DOHH2 (cell line): ENCODE measurements at regions not wholly inside any gene's neighbourhood (a gene's known extent, or its start where the extent isn't known, plus 50 kb on each side); places are given as distances from the start of the nearest gene placed in this dataset.

Experiments
- H3F3A ChIP-seq: fragments of 200-600 bp; sonication (generic), shearing (Covaris generic); 2 replicates; pipeline ENCODE4 v1.6.0; 2016; ENCODE audit warnings: antibody characterized with exemption, mild to moderate bottlenecking; ENCODE audit not compliant: control insufficient read depth, insufficient read depth
- H3K27ac ChIP-seq: fragments of 200-600 bp; sonication (generic); 2 replicates; pipeline ENCODE4 v1.5.1; 2014; ENCODE audit warnings: low read depth, mild to moderate bottlenecking, low read length, moderate library complexity
- H3K27me3 ChIP-seq: fragments of 200-600 bp; sonication (generic); 2 replicates; pipeline ENCODE4 v1.6.1; 2014; ENCODE audit warnings: mild to moderate bottlenecking, low read length, mixed read lengths; ENCODE audit not compliant: control insufficient read depth
- H3K36me3 ChIP-seq: fragments of 200-600 bp; sonication (generic); 2 replicates; pipeline ENCODE4 v1.6.1; 2014; ENCODE audit warnings: mild to moderate bottlenecking, low read length, moderate library complexity, mixed read lengths; ENCODE audit not compliant: control insufficient read depth
- H3K4me1 ChIP-seq: fragments of 200-600 bp; sonication (generic); 2 replicates; pipeline ENCODE4 v1.6.1; 2014; ENCODE audit warnings: mild to moderate bottlenecking, low read length, mixed read lengths; ENCODE audit not compliant: control insufficient read depth
- H3K4me2 ChIP-seq: fragments of 200-600 bp; sonication (generic); 2 replicates; pipeline ENCODE4 v1.6.0; 2014; ENCODE audit warnings: mild to moderate bottlenecking, low read length, moderate library complexity
- H3K4me3 ChIP-seq: fragments of 200-600 bp; sonication (generic); 2 replicates; pipeline ENCODE4 v1.5.1; 2014; ENCODE audit warnings: mild to moderate bottlenecking, low read length, mixed read lengths
- H3K79me2 ChIP-seq: fragments of 200-600 bp; sonication (generic); 2 replicates; pipeline ENCODE4 v1.6.1; 2014; ENCODE audit warnings: mild to moderate bottlenecking, low read length, mixed read lengths; ENCODE audit not compliant: control insufficient read depth
- H3K9me2 ChIP-seq: fragments of 200-600 bp; sonication (generic); replicated peaks from 2 replicates; pipeline ENCODE4 v1.6.1; 2014; ENCODE audit warnings: mild to moderate bottlenecking, low read length, mixed read lengths; ENCODE audit not compliant: control insufficient read depth
- H3K9me3 ChIP-seq: fragments of 200-600 bp; sonication (generic); 2 replicates; pipeline ENCODE4 v1.6.1; 2014; ENCODE audit warnings: antibody characterized with exemption, low read length, mixed read lengths; ENCODE audit not compliant: control insufficient read depth, insufficient read depth
- H4K20me1 ChIP-seq: fragments of 200-600 bp; sonication (generic); 2 replicates; pipeline ENCODE4 v1.6.0; 2014; ENCODE audit warnings: low read depth, mild to moderate bottlenecking, antibody characterized with exemption, low read length, moderate library complexity; ENCODE audit not compliant: control insufficient read depth, insufficient read depth
- CTCF ChIP-seq: fragments of 200-600 bp; sonication (generic); IDR thresholded peaks from one replicate; pipeline ENCODE4 v1.5.1; 2014; ENCODE audit warnings: antibody characterized with exemption, mild to moderate bottlenecking, low read depth, low read length; ENCODE audit not compliant: poor library complexity, severe bottlenecking
- EZH2phosphoT487 ChIP-seq: fragments of 200-600 bp; sonication (generic); IDR thresholded peaks from 2 replicates; pipeline ENCODE4 v1.6.1; 2017; ENCODE audit warnings: borderline replicate concordance, mild to moderate bottlenecking, antibody characterized with exemption, low read length, moderate library complexity, mixed read lengths

GRCh38 chr12:88424791-88425730 lies 155.2 kb downstream of the KITLG start:
- Histone ChIP-seq H3K9me2 (no peaks in the 10 kb centered on the region), H3K27ac (no peak overlapping the region), H3K9me3 (no peaks in the 10 kb centered on the region), H3K36me3 (no peaks in the 10 kb centered on the region), H3K27me3 (no peaks in the 10 kb centered on the region), H4K20me1 (no peaks in the 10 kb centered on the region), H3K79me2 (no peaks in the 10 kb centered on the region), H3K4me1 (no peaks in the 10 kb centered on the region), H3K4me2 (no peak overlapping the region), H3K4me3 (no peak overlapping the region), H3F3A (no peaks in the 10 kb centered on the region)
- TF ChIP-seq EZH2phosphoT487 (no peak), CTCF (no peak)

DNA sequence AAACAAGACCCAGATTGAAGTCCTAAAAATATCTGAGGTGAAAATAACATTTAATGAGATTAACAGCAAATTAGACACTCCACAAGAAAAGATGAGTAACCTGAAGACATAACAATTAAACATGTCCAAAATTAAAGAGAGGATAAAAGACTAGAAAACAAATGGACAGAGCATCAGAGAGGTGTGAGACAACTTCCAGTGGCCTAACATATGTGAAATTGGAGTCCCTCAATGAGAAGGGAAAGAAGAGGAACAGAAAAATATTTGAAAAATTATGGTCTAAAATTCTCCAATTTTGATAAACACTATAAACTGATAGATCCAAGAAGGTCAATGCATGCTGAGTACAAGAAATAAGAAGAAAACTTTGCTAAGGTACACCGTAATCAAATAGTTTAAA lies 151.9 kb downstream of the KITLG start:
- Histone ChIP-seq H3K9me2 (no peaks in the 10 kb centered on the region), H3K27ac (no peak overlapping the region), H3F3A (no peaks in the 10 kb centered on the region), H3K4me3 (no peak overlapping the region), H3K9me3 (no peaks in the 10 kb centered on the region), H3K4me1 (no peaks in the 10 kb centered on the region), H3K4me2 (no peak overlapping the region), H4K20me1 (no peaks in the 10 kb centered on the region), H3K79me2 (no peaks in the 10 kb centered on the region), H3K27me3 (no peaks in the 10 kb centered on the region), H3K36me3 (no peaks in the 10 kb centered on the region)
- TF ChIP-seq CTCF (no peak), EZH2phosphoT487 (no peak)

DNA sequence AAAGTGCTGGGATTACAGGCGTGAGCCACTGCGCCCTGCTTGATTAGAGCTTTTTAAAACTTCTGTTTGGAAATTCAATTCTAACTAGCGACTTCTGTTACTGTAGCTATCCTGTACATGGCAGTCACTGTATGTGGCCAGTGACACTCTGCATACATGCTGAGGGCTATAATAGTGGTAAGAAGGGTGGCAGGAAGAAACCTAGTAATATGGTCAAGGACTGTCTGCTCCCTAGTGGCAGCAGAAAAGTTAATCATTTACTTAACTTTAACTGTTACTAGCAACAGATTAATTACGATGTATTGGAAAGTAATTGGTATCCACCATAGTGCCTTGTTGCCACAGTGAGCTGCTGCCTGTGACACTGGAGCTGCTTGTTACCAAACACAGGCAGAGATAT lies 149.0 kb downstream of the KITLG start:
- H3K4me3 ChIP-seq = no peak overlapping the region
- H3K4me1 ChIP-seq = no peaks in the 10 kb centered on the region
- H3K9me3 ChIP-seq = no peaks in the 10 kb centered on the region
- no peaks in the 10 kb centered on the region for H3K36me3 ChIP-seq
- no peaks in the 10 kb centered on the region for H3K79me2 ChIP-seq
- H3K27ac ChIP-seq = no peak overlapping the region
- no peaks in the 10 kb centered on the region for H4K20me1 ChIP-seq
- no peak overlapping the region for H3K4me2 ChIP-seq
- no peaks in the 10 kb centered on the region for H3F3A ChIP-seq
- no peaks in the 10 kb centered on the region for H3K27me3 ChIP-seq
- TF ChIP-seq EZH2phosphoT487 (no peak), CTCF (no peak)
- no peaks in the 10 kb centered on the region for H3K9me2 ChIP-seq
